Psoas muscle (tissue), 7 donors: ENCODE measurements at regions not wholly inside any gene's neighbourhood (a gene's known extent, or its start where the extent isn't known, plus 50 kb on each side); places are given as distances from the start of the nearest gene placed in this dataset.

Source experiments
- ATAC-seq, 4 donors: fragments of 200-7000 bp; cut with Tn5 transposase; one replicate each; pipeline ENCODE4 v1.9.1; 2020; ENCODE audit warnings: moderate library complexity in 3 of 4, mild to moderate bottlenecking in 2 of 4
- DNase-seq, 2 donors: peaks; one replicate each; pipeline ENCODE4 v3.0.0-alpha.2; 2020
- H3K27ac ChIP-seq: fragments of 200-600 bp; one replicate; pipeline ENCODE4 v1.8.0; 2022
- H3K27me3 ChIP-seq, 3 donors: fragments of 200-600 bp in 1 of 3; one replicate each; pipeline versions ENCODE4 v1.6.1 to v1.8.0; 2013 to 2022; ENCODE audit warnings: low read length in 2 of 3, mild to moderate bottlenecking in 2 of 3, moderate library complexity in 1 of 3; ENCODE audit not compliant: insufficient read depth in 3 of 3
- H3K36me3 ChIP-seq, 2 donors: fragments of 200-600 bp in 1 of 2; one replicate each; pipeline versions ENCODE4 v1.6.1 to v1.8.0; 2013 to 2022; ENCODE audit warnings: low read depth in 1 of 2, mild to moderate bottlenecking in 1 of 2, moderate library complexity in 1 of 2; ENCODE audit not compliant: insufficient read depth in 1 of 2
- H3K4me1 ChIP-seq: fragments of 200-600 bp; one replicate; pipeline ENCODE4 v1.8.0; 2022
- H3K4me3 ChIP-seq: fragments of 200-600 bp; one replicate; pipeline ENCODE4 v1.8.0; 2022; ENCODE audit warnings: mild to moderate bottlenecking
- H3K9me3 ChIP-seq: fragments of 200-600 bp; one replicate; pipeline ENCODE4 v1.8.0; 2022
- CTCF ChIP-seq: fragments of 200-600 bp; IDR thresholded peaks from one replicate; pipeline ENCODE4 v1.8.0; 2022; ENCODE audit warnings: antibody characterized with exemption
- WGBS, 3 donors: extraction: QIAGEN DNeasy Blood & Tissue Kit; methylation state at CpG; one replicate each; pipeline versions ENCODE4 v1.1.6 to v1.1.7; 2013; 5-methylcytosine and 5-hydroxymethylcytosine counted together
- intact Hi-C, 2 donors: fragments of 100-400 bp; cut with DNase I; formaldehyde crosslinking; loops; one replicate each; pipeline versions ENCODE4 v1.11.0 to v1.14.2; 2022
- donor health status: healthy with polysubstance abuse.
- donor health status: DM: no; HTN: no; CAD: no; lungs with moderate emphysema.
- donor health status: Bipolar disorder and iron deficiency.
- donor health status: healthy.
- donor health status: DM: yes; HTN: yes; CAD: no.
- donor health status: DM: no; HTN: no; CAD: no.
- donor health status: DM: yes; HTN: yes; CAD: no.

DNA sequence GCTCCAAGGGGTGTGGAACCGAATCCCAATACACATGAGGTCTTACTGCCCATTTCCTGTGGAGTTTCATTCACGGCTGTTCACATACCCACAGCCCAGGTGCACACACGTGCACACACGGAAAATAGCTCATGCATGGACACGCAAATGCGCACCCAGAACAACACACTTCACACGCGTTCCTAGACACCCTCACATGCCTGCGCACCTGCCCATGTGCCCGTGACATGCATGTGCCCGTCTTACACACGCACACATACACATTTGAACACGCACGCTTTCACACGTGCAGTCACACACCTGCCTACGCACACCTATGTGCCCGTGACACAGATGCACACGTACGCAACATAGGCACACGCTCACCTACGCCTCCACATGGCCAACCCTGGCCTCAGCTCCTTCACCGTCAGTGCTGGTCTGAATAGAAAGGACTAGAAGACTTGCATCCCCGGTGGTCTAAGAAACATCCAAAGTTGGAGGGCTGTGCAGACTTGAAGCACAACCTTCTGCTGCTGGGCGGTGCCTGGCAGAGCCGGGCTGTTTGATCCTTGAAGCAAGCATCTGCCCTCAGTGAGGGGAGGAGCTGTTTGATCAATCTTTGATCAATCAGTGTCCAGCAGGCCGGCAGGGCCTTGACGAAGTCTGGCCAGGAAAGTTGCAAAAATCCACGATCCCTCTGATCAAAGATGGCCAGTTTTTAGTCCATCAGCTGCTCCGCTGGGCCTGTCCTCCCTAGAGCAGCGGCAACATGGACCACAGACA, 164.7 kb downstream of the OLFM1 start:
- H3K4me1 ChIP-seq, result no peaks in the 10 kb centered on the region
- TF ChIP-seq CTCF, result no peak
- H3K9me3 ChIP-seq, result no peaks in the 10 kb centered on the region
- no peaks in the 10 kb centered on the region for H3K36me3 ChIP-seq
- H3K27ac ChIP-seq, result no peak overlapping the region
- DNase-seq (peak; percentile 4 to 18), ATAC-seq (no peak)
- intact Hi-C loops, result no loop called here
- WGBS, 3 donors, result 85 to 92% (median 89%) methylated on average over 30 of the region's 30 CpGs
- no peak overlapping the region for H3K4me3 ChIP-seq
- peaks cover 0 to 36% (median 4%) of the 10 kb centered on the region in 3 donors for H3K27me3 ChIP-seq

DNA sequence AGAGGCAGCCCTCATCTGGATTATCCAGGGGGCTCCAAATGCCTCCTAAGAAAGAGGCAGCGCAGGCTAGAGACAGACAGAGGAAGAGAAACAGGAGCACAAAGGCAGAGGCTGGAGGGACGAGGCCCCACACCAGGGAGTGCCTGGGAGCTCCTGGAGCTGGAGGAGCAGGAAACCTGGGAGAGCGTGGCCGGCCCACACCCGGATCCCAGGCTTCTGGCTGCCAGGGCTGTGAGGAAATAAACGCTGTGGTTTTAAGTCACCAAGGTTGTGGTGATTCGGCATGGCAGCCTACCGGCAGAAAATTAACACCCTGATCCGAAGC, 165.5 kb downstream of the OLFM1 start:
- peaks cover 0 to 34% (median 4%) of the 10 kb centered on the region in 3 donors for H3K27me3 ChIP-seq
- H3K4me3 ChIP-seq, result no peak overlapping the region
- ATAC-seq (no peak), DNase-seq (peak; percentile 0 to 28)
- no peak overlapping the region for H3K27ac ChIP-seq
- no peaks in the 10 kb centered on the region for H3K36me3 ChIP-seq
- no peaks in the 10 kb centered on the region for H3K9me3 ChIP-seq
- no peak for TF ChIP-seq CTCF
- 39 to 50% (median 49%) methylated on average over 9 of the region's 9 CpGs for WGBS, 3 donors
- no peaks in the 10 kb centered on the region for H3K4me1 ChIP-seq
- intact Hi-C loops, result no loop called here

- ATAC-seq, result no peak
- intact Hi-C loops, result no loop called here
- WGBS, 3 donors, result 47 to 51% (median 47%) methylated on average over 31 of the region's 31 CpGs
- Histone ChIP-seq H3K36me3 (no peaks in the 10 kb centered on the region), H3K4me1 (no peaks in the 10 kb centered on the region), H3K27ac (no peak overlapping the region), H3K27me3 (peaks cover 0 to 29% (median 4%) of the 10 kb centered on the region in 3 donors), H3K4me3 (no peak overlapping the region), H3K9me3 (no peaks in the 10 kb centered on the region)
- TF ChIP-seq CTCF, result no peak
- peak; percentile 6 to 26 for DNase-seq
These were observed 166.0 kb downstream of the OLFM1 start for GRCh38 chr9:135253305-135254004.

DNA sequence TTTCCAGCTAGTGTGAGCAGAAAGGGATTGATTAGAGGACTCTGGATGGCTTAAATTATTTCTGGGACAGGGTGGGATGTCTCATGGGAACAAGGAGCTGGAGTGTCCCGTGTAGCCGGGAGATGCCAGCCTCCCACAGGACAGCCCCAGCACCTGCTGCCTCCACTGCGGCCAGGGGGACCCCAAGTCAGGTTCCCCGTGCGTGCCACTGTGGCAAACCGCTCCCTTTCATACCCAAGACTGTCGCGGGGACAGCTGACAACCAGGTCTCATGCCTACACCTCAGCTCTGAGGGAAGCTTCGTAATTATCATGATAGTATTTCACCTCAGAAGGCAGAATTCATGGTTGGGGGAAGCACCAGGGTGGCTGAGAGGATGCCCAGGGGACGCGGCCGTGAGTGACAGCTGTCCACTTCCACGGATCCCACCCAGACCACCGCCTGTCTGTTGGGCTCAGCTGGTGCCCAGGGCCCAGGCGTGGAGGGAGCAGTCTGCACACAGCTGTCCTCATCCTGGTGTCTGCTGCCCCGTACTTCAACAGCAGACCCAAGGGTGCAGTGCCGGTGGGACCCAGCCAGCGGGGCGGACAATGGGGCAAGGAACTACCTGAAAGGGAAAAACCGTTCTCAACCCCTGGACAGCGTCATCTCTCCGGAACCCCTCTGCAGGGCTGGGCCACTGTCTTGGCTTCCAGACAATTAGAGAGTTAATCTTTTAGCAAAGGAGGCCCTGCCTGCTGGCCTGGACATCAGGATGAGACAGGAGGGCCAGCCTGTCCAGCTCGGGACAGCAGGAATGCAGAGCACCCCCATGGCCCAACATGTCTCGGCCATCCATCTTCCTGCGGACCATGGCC, 166.9 kb downstream of the OLFM1 start:
- H3K27ac ChIP-seq, result no peak overlapping the region
- intact Hi-C loops, result loop anchor here in 1 of 2 donors (5.0 kb wide), 1 partner anchor 167 kb away; the partner anchor contains the start of gene OLFM1
- ATAC-seq (no peak), DNase-seq (peak; percentile 16 to 33)
- no peaks in the 10 kb centered on the region for H3K9me3 ChIP-seq
- H3K27me3 ChIP-seq, result peaks cover 0 to 28% (median 4%) of the 10 kb centered on the region in 3 donors
- H3K36me3 ChIP-seq, result no peaks in the 10 kb centered on the region
- H3K4me3 ChIP-seq, result no peak overlapping the region
- 76 to 77% (median 77%) methylated on average over 25 of the region's 25 CpGs for WGBS, 3 donors
- no peak for TF ChIP-seq CTCF
- H3K4me1 ChIP-seq, result no peaks in the 10 kb centered on the region
